Inflammatory macrophage (primary cell): ENCODE measurements at regions not wholly inside any gene's neighbourhood (a gene's known extent, or its start where the extent isn't known, plus 50 kb on each side); places are given as distances from the start of the nearest gene placed in this dataset.

Experiments
- DNase-seq, 2 donors: peaks; one replicate each; pipeline ENCODE4 v3.0.0-alpha.2; 2020 to 2022

DNA sequence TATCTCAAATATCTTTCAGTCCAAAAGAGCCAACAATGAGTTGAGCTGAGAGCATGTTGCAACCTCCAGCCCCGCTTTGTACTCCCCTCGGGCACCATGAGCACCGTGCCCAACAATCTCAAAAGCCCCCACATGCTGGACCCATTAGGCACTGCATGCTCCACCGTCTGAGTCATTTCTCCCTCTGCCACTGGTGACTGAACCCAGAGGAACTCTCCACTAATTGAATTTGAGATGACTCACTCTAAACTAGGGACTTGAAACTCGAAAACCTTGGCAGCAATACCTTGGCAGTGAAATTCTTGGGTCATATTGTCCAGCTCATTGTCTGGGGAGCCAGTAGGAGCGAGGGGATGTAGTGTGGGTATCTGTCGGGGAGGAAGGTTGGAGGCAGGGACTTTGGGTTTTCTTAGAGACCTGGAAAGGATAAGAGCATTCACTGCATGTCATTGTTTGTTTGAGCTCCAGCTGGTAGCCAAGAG, 49.9 kb upstream of the SLIT3 start:
- DNase-seq, result no peak
